ENCODE measurements at regions not wholly inside any gene's neighbourhood (a gene's known extent, or its start where the extent isn't known, plus 50 kb on each side); places are given as distances from the start of the nearest gene placed in this dataset.

- Histone ChIP-seq H3K4me1 (ENCODE audit: control insufficient read depth in 1 of 2, extremely low read depth in 1 of 2, insufficient read depth in 2 of 2, low read length in 2 of 2) (no peaks in the 10 kb centered on the region), H3K27me3 (replicated peaks in 1 of 2; ENCODE audit: control insufficient read depth in 2 of 2, extremely low read depth in 1 of 2, insufficient read depth in 2 of 2, low read length in 1 of 2) (no peaks in the 10 kb centered on the region), H3K27ac (ENCODE audit: low read length) (no peak overlapping the region), H3K36me3 (ENCODE audit: control insufficient read depth in 2 of 2, extremely low read depth in 1 of 2, insufficient read depth in 1 of 2, low read length in 1 of 2) (no peaks in the 10 kb centered on the region), H3K9me3 (no peaks in the 10 kb centered on the region), H3K4me3 (ENCODE audit: control insufficient read depth in 1 of 2, extremely low read depth in 1 of 2, low read length in 1 of 2) (no peak overlapping the region)
- H3K27me3 Mint-ChIP-seq: no peaks in the 10 kb centered on the region
- ATAC-seq (replicated peaks in 1 of 4): no peak
- no peak for DNase-seq
- H3K36me3 Mint-ChIP-seq: no peaks in the 10 kb centered on the region
- H3K4me3 Mint-ChIP-seq: no peak overlapping the region
- H3K27ac Mint-ChIP-seq: no peak overlapping the region
- ChIA-PET POLR2A (no interaction called here), CTCF (no interaction called here)
- WGBS (ENCODE audit: insufficient coverage): 44% methylated on average over 1 of the region's 1 CpG
- peaks cover 0 to 10% (median 0%) of the 10 kb centered on the region in 3 donors for H3K9me3 Mint-ChIP-seq
- no peaks in the 10 kb centered on the region for H3K4me1 Mint-ChIP-seq
Observed at GRCh38 chr11:29351301-29351873, 665.4 kb downstream of the KCNA4 start.

DNA sequence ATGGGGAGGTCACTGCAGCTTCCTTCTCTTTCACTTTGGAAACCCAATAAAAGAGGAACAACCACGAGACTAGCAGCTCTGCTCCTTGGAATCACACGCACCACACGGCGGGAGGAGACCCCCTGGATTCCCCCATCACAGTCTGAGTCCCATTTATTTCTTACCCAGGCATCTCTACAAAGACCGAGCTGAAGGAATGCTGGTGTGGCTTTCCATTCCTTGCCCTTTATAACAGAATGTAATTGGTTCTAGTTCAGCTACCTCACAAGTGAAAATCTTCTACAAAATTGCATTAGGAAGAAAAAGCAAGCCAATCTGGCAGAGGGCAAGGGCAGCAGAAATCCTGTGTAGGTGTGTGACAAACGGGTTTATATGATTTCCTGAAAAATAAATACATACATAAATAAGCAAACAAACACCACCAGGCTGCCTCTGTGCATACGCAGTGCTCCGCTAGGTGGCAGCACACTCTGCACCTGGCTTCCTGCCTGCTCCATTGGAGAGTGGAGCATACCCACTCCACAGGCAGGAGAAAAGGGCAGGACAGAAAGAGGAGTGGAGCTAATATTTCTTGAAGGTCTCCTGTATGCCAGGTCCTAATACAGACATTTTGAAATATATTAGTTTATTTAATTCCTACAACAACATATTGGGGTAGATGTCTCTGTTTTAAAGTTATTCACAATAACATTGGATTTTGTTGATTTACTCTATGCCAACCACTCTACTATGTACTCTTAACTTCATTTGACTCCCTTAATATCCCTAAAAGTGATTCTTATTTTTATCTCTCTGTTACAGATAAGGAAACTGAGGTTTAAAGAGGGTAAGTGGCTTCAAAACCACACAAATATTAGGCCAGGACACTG is 673.1 kb downstream of the KCNA4 start:
- H3K36me3 Mint-ChIP-seq: no peaks in the 10 kb centered on the region
- POLR2A ChIA-PET: no interaction called here
- Histone ChIP-seq H3K27me3 (replicated peaks in 1 of 2; ENCODE audit: control insufficient read depth in 2 of 2, extremely low read depth in 1 of 2, insufficient read depth in 2 of 2, low read length in 1 of 2) (no peaks in the 10 kb centered on the region), H3K4me1 (ENCODE audit: control insufficient read depth in 1 of 2, extremely low read depth in 1 of 2, insufficient read depth in 2 of 2, low read length in 2 of 2) (no peaks in the 10 kb centered on the region), H3K36me3 (ENCODE audit: control insufficient read depth in 2 of 2, extremely low read depth in 1 of 2, insufficient read depth in 1 of 2, low read length in 1 of 2) (no peaks in the 10 kb centered on the region), H3K9me3 (no peaks in the 10 kb centered on the region), H3K4me3 (ENCODE audit: control insufficient read depth in 1 of 2, extremely low read depth in 1 of 2, low read length in 1 of 2) (no peak overlapping the region), H3K27ac (ENCODE audit: low read length) (no peak overlapping the region)
- ATAC-seq (replicated peaks in 1 of 4): no peak
- H3K9me3 Mint-ChIP-seq: peaks cover 0 to 8% (median 5%) of the 10 kb centered on the region in 3 donors
- no peaks in the 10 kb centered on the region for H3K4me1 Mint-ChIP-seq
- no peak overlapping the region for H3K27ac Mint-ChIP-seq
- 29% methylated on average over 4 of the region's 8 CpGs for WGBS (ENCODE audit: insufficient coverage)
- DNase-seq: peak in 2 of 35 experiments; percentile 0 to 1
- CTCF ChIA-PET: no interaction called here
- H3K27me3 Mint-ChIP-seq: no peaks in the 10 kb centered on the region
- no peak overlapping the region for H3K4me3 Mint-ChIP-seq

DNA sequence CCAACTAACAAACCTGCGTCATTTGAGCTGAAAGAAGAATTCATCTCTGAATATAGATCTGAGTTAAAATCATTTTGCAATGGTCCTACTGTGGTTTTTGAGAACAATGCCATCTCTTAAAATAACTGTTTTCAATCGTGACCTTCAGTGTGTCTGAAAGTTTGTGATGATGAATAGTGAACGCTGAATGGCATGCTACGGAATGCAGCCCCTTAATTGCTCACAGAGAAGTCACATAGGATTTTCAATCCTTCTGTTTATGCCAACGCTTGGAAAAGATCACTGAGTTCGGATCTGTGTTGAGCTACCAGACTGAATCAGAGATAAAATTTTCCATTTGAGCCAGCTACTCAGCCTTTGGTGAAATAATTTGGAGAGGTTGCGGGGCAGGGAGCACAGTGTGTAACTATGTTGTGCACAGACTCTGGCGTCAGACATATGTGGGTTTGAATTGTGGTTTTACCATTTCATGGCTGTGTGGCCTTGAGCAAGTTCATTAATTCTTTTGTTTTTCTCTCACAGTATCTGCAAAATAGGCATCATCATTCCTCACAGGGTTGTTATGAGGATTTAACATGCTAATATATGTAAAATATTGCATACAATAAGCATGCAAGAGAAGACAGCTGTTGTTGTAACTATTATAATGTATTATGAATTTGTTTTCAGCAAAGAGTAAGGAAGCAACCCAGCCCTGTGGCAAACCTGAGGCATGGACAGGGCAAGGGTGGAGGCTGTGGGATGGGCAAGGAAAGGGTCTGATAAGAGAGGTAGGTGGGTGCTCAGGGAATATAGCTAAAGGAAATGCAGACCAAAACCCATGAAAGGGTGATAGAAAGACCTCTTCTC is 679.9 kb downstream of the KCNA4 start:
- ChIA-PET POLR2A (interaction anchor here in 1 of 2 donors (0.6 kb wide), 1 partner anchor 30 kb away, joined by 3 read pairs; no protein-coding TSS in a partner anchor), CTCF (no interaction called here)
- Mint-ChIP-seq H3K9me3 (peaks cover 0 to 9% (median 7%) of the 10 kb centered on the region in 3 donors), H3K27me3 (no peaks in the 10 kb centered on the region), H3K4me1 (no peaks in the 10 kb centered on the region), H3K27ac (no peak overlapping the region), H3K4me3 (no peak overlapping the region), H3K36me3 (no peaks in the 10 kb centered on the region)
- Histone ChIP-seq H3K27me3 (replicated peaks in 1 of 2; ENCODE audit: control insufficient read depth in 2 of 2, extremely low read depth in 1 of 2, insufficient read depth in 2 of 2, low read length in 1 of 2) (no peaks in the 10 kb centered on the region), H3K4me1 (ENCODE audit: control insufficient read depth in 1 of 2, extremely low read depth in 1 of 2, insufficient read depth in 2 of 2, low read length in 2 of 2) (no peaks in the 10 kb centered on the region), H3K9me3 (no peaks in the 10 kb centered on the region), H3K4me3 (ENCODE audit: control insufficient read depth in 1 of 2, extremely low read depth in 1 of 2, low read length in 1 of 2) (no peak overlapping the region), H3K36me3 (ENCODE audit: control insufficient read depth in 2 of 2, extremely low read depth in 1 of 2, insufficient read depth in 1 of 2, low read length in 1 of 2) (no peaks in the 10 kb centered on the region), H3K27ac (ENCODE audit: low read length) (no peak overlapping the region)
- ATAC-seq (replicated peaks in 1 of 4) (no peak), DNase-seq (no peak)
- 81% methylated on average over 3 of the region's 8 CpGs for WGBS (ENCODE audit: insufficient coverage)

GRCh38 chr11:29334776-29335130 is 682.1 kb downstream of the KCNA4 start:
- H3K27me3 Mint-ChIP-seq: no peaks in the 10 kb centered on the region
- H3K27ac Mint-ChIP-seq: no peak overlapping the region
- Histone ChIP-seq H3K27ac (ENCODE audit: low read length) (no peak overlapping the region), H3K27me3 (replicated peaks in 1 of 2; ENCODE audit: control insufficient read depth in 2 of 2, extremely low read depth in 1 of 2, insufficient read depth in 2 of 2, low read length in 1 of 2) (no peaks in the 10 kb centered on the region), H3K4me1 (ENCODE audit: control insufficient read depth in 1 of 2, extremely low read depth in 1 of 2, insufficient read depth in 2 of 2, low read length in 2 of 2) (no peaks in the 10 kb centered on the region), H3K4me3 (ENCODE audit: control insufficient read depth in 1 of 2, extremely low read depth in 1 of 2, low read length in 1 of 2) (no peak overlapping the region), H3K9me3 (no peaks in the 10 kb centered on the region), H3K36me3 (ENCODE audit: control insufficient read depth in 2 of 2, extremely low read depth in 1 of 2, insufficient read depth in 1 of 2, low read length in 1 of 2) (no peaks in the 10 kb centered on the region)
- DNase-seq: no peak
- no CpG with 5 or more reads among the region's 1 CpG for WGBS (ENCODE audit: insufficient coverage)
- peaks cover 0 to 12% (median 7%) of the 10 kb centered on the region in 3 donors for H3K9me3 Mint-ChIP-seq
- ChIA-PET CTCF (no interaction called here), POLR2A (no interaction called here)
- H3K4me1 Mint-ChIP-seq: no peaks in the 10 kb centered on the region
- no peak for ATAC-seq (replicated peaks in 1 of 4)
- no peak overlapping the region for H3K4me3 Mint-ChIP-seq
- no peaks in the 10 kb centered on the region for H3K36me3 Mint-ChIP-seq

DNA sequence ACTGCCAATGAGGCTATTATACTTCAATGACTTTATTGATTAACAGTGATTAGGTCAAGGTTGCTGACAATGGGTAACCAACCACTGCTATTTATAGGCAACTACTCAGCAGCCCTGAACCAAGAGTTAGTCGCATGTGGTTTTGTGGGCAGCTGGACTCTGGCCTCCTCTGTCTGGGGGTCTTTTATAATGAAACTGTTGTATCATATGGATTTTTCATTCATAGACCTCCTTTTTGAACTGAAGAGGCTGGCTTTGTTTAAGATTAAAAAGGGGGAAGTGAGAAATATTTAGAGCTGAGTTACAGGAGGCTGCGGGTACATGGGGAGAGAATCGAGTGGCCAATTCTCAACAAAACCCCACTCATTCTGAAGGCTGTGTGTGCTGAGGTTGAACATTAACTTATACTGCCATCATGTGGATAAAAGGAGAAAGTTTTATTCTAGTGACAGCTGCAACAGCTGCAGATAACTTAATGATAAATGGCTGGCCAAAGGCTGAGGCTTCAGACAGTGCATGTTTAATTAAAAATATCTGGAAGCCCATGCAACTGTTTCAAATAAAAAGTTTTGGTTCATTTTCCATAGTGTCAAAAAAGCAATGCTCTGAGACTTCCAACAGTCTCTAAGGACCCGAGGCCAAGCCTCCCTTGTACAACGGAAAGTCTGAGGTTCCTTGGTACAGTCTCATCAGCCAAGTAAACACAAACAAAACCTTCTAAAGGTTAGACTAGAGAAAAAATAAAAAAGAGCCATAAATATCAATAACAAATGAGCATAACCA is 682.6 kb downstream of the KCNA4 start:
- H3K27ac Mint-ChIP-seq: no peak overlapping the region

DNA sequence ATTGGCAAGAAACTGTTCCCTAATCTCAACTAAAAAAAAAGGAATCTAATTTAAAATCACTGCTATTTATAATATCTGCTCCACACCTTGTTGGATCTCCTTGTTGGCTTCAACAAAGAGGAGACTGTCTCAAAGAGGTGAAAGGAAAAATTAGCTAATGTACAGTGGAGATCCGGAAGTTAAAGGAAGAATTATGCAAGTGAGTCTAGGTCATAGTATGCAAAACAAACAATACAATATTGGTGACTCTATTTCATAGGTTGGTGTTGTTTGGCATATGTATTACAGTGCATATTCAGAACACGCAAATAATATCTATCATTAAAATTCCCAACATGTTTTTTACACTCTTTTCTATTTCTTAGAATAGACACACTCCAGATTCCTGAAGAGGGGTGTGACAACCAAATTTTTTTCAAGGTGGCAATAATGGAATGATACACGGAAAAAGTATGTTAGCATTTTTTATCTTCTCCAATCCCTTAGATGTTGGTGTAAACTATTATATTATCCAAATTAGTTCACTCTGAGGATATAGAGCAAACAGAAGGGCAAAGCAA is 685.3 kb downstream of the KCNA4 start:
- no peaks in the 10 kb centered on the region for H3K27me3 Mint-ChIP-seq
- H3K4me3 ChIP-seq (ENCODE audit: control insufficient read depth in 1 of 2, extremely low read depth in 1 of 2, low read length in 1 of 2): no peak overlapping the region
- no peaks in the 10 kb centered on the region for H3K4me1 ChIP-seq (ENCODE audit: control insufficient read depth in 1 of 2, extremely low read depth in 1 of 2, insufficient read depth in 2 of 2, low read length in 2 of 2)
- no peak overlapping the region for H3K27ac Mint-ChIP-seq
- POLR2A ChIA-PET: no interaction called here
- no peak overlapping the region for H3K27ac ChIP-seq (ENCODE audit: low read length)
- no peaks in the 10 kb centered on the region for H3K4me1 Mint-ChIP-seq
- DNase-seq (no peak), ATAC-seq (replicated peaks in 1 of 4) (no peak)
- H3K9me3 Mint-ChIP-seq: peaks cover 0 to 10% (median 7%) of the 10 kb centered on the region in 3 donors
- H3K36me3 ChIP-seq (ENCODE audit: control insufficient read depth in 2 of 2, extremely low read depth in 1 of 2, insufficient read depth in 1 of 2, low read length in 1 of 2): no peaks in the 10 kb centered on the region
- no peaks in the 10 kb centered on the region for H3K9me3 ChIP-seq
- H3K4me3 Mint-ChIP-seq: no peak overlapping the region
- no CpG with 5 or more reads among the region's 3 CpGs for WGBS (ENCODE audit: insufficient coverage)
- H3K27me3 ChIP-seq (replicated peaks in 1 of 2; ENCODE audit: control insufficient read depth in 2 of 2, extremely low read depth in 1 of 2, insufficient read depth in 2 of 2, low read length in 1 of 2): no peaks in the 10 kb centered on the region
- H3K36me3 Mint-ChIP-seq: no peaks in the 10 kb centered on the region
- CTCF ChIA-PET: no interaction called here

More for the DNA sequence above, 682.6 kb downstream of the KCNA4 start:
- H3K4me1 Mint-ChIP-seq: no peaks in the 10 kb centered on the region
- H3K36me3 Mint-ChIP-seq: no peaks in the 10 kb centered on the region
- no peak overlapping the region for H3K27ac ChIP-seq (ENCODE audit: low read length)
- no peaks in the 10 kb centered on the region for H3K27me3 Mint-ChIP-seq
- POLR2A ChIA-PET: no interaction called here
- ATAC-seq (replicated peaks in 1 of 4): no peak
- no peaks in the 10 kb centered on the region for H3K4me1 ChIP-seq (ENCODE audit: control insufficient read depth in 1 of 2, extremely low read depth in 1 of 2, insufficient read depth in 2 of 2, low read length in 2 of 2)
- H3K4me3 Mint-ChIP-seq: no peak overlapping the region
- no peaks in the 10 kb centered on the region for H3K27me3 ChIP-seq (replicated peaks in 1 of 2; ENCODE audit: control insufficient read depth in 2 of 2, extremely low read depth in 1 of 2, insufficient read depth in 2 of 2, low read length in 1 of 2)
- H3K4me3 ChIP-seq (ENCODE audit: control insufficient read depth in 1 of 2, extremely low read depth in 1 of 2, low read length in 1 of 2): no peak overlapping the region
- no CpG with 5 or more reads among the region's 5 CpGs for WGBS (ENCODE audit: insufficient coverage)
- H3K36me3 ChIP-seq (ENCODE audit: control insufficient read depth in 2 of 2, extremely low read depth in 1 of 2, insufficient read depth in 1 of 2, low read length in 1 of 2): no peaks in the 10 kb centered on the region
- H3K9me3 ChIP-seq: no peaks in the 10 kb centered on the region
- H3K9me3 Mint-ChIP-seq: peaks cover 0 to 10% (median 7%) of the 10 kb centered on the region in 3 donors
- CTCF ChIA-PET: no interaction called here
- DNase-seq: no peak
